Fibroblast of pulmonary artery (primary cell): ENCODE measurements at regions not wholly inside any gene's neighbourhood (a gene's known extent, or its start where the extent isn't known, plus 50 kb on each side); places are given as distances from the start of the nearest gene placed in this dataset.
A peak's percentile ranks its signal among the peaks of the same experiment; 100 is the strongest.

Experiments
- DNase-seq: peaks from one replicate; pipeline ENCODE4 v3.0.0-alpha.2; 2010; ENCODE audit warnings: low read depth
- H3K4me3 ChIP-seq: replicated peaks from 2 replicates; pipeline ENCODE4 v1.5.1; 2011; ENCODE audit warnings: low read depth, mild to moderate bottlenecking, control low read depth, low read length, moderate library complexity
- CTCF ChIP-seq: IDR thresholded peaks from 2 replicates; pipeline ENCODE4 v1.5.1; 2011; ENCODE audit warnings: mild to moderate bottlenecking, control low read depth, low read length, inconsistent platforms; ENCODE audit errors: missing control alignments

- DNase-seq, result no peak
- no peak for TF ChIP-seq CTCF
- no peak overlapping the region for H3K4me3 ChIP-seq
Observed at GRCh38 chr16:6692874-6693273, 639.8 kb upstream of the RBFOX1 start.

- no peak for TF ChIP-seq CTCF
- no peak overlapping the region for H3K4me3 ChIP-seq
- no peak for DNase-seq
Observed at GRCh38 chr16:6690741-6691140, 641.9 kb upstream of the RBFOX1 start.

DNA sequence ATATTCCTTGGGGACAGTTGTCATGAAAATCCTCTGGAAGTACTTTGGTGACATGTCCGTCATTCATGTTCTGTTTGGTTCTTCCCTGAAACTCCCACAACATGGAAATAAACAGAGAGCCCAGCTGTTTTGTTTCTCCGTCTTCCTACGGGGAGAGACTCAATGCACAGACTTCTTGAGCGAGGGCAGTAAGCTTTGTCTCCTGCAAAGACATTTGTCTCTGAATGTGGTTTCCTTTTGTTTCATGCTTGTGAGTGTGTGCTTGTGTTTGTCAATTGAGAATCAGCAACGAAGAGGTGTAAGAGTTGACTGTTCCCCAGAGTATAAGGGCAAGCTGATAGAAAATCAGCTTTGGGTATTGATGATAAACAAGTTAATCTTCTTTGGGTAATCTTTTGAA is 643.0 kb upstream of the RBFOX1 start:
- no peak for DNase-seq
- no peak for TF ChIP-seq CTCF
- no peak overlapping the region for H3K4me3 ChIP-seq

DNA sequence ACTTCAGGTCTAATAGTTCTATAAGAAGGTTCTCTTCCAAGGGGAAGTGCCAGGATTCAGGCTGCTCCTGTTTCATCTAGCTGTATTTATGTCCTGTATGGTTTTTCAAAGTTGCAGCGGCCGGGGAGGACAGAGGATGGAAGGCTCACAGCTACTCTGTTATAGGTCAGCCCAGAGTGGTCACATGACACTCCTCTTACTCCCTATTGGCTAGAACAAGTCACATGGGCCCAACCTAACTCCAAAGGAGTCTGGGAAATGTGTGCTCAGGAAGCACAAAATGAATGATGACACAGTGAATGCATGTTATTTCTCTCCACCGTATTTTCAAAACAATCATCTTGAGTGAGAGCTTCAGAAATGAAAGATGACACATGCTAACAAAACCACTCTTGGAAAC is 645.1 kb upstream of the RBFOX1 start:
- no peak overlapping the region for H3K4me3 ChIP-seq
- no peak for DNase-seq
- no peak for TF ChIP-seq CTCF

- TF ChIP-seq CTCF, result no peak
- peak; percentile 1 for DNase-seq
- H3K4me3 ChIP-seq, result no peak overlapping the region
Observed at GRCh38 chr16:6684076-6684673, 648.5 kb upstream of the RBFOX1 start.

GRCh38 chr16:6682142-6682811 is 650.4 kb upstream of the RBFOX1 start:
- peak; percentile 15 for TF ChIP-seq CTCF
- no peak for DNase-seq
- no peak overlapping the region for H3K4me3 ChIP-seq

- no peak for DNase-seq
- no peak for TF ChIP-seq CTCF
- no peak overlapping the region for H3K4me3 ChIP-seq
Observed at GRCh38 chr16:6678586-6678985, 654.1 kb upstream of the RBFOX1 start.
